ENCODE measurements at regions not wholly inside any gene's neighbourhood (a gene's known extent, or its start where the extent isn't known, plus 50 kb on each side); places are given as distances from the start of the nearest gene placed in this dataset.

GRCh38 chr17:72342627-72343527 is 222.1 kb downstream of the SOX9 start:
- H3K4me3 ChIP-seq (ENCODE audit: low read depth, low read length), result no peak overlapping the region
- no peak for TF ChIP-seq CTCF (IDR thresholded peaks at IDR 0.05; ENCODE audit: low read depth, low read length)
- in situ Hi-C loops (cut with HindIII; ENCODE audit: low sequenced_read_pairs), result no loop called here
- DNase-seq (ENCODE audit: low read depth, low spot score), result peak; percentile 72

GRCh38 chr17:72343911-72344310 is 223.1 kb downstream of the SOX9 start:
- no peak for DNase-seq (ENCODE audit: low read depth, low spot score)
- in situ Hi-C loops (cut with HindIII; ENCODE audit: low sequenced_read_pairs), result no loop called here
- H3K4me3 ChIP-seq (ENCODE audit: low read depth, low read length), result no peak overlapping the region
- TF ChIP-seq CTCF (IDR thresholded peaks at IDR 0.05; ENCODE audit: low read depth, low read length), result no peak

GRCh38 chr17:72344613-72345012 is 223.8 kb downstream of the SOX9 start:
- H3K4me3 ChIP-seq (ENCODE audit: low read depth, low read length), result no peak overlapping the region
- no peak for TF ChIP-seq CTCF (IDR thresholded peaks at IDR 0.05; ENCODE audit: low read depth, low read length)
- in situ Hi-C loops (cut with HindIII; ENCODE audit: low sequenced_read_pairs), result no loop called here
- DNase-seq (ENCODE audit: low read depth, low spot score), result no peak

- in situ Hi-C loops (cut with HindIII; ENCODE audit: low sequenced_read_pairs), result no loop called here
- H3K4me3 ChIP-seq (ENCODE audit: low read depth, low read length), result no peak overlapping the region
- no peak for TF ChIP-seq CTCF (IDR thresholded peaks at IDR 0.05; ENCODE audit: low read depth, low read length)
- no peak for DNase-seq (ENCODE audit: low read depth, low spot score)
Measured at GRCh38 chr17:72345088-72345487, 224.3 kb downstream of the SOX9 start.

- in situ Hi-C loops (cut with HindIII; ENCODE audit: low sequenced_read_pairs), result no loop called here
- DNase-seq (ENCODE audit: low read depth, low spot score), result no peak
- peak; percentile 12 for TF ChIP-seq CTCF (IDR thresholded peaks at IDR 0.05; ENCODE audit: low read depth, low read length)
- no peak overlapping the region for H3K4me3 ChIP-seq (ENCODE audit: low read depth, low read length)
Measured at GRCh38 chr17:72345536-72345935, 224.7 kb downstream of the SOX9 start.

GRCh38 chr17:72346306-72346705 is 225.5 kb downstream of the SOX9 start:
- in situ Hi-C loops (cut with HindIII; ENCODE audit: low sequenced_read_pairs), result no loop called here
- TF ChIP-seq CTCF (IDR thresholded peaks at IDR 0.05; ENCODE audit: low read depth, low read length), result no peak
- DNase-seq (ENCODE audit: low read depth, low spot score), result no peak
- no peak overlapping the region for H3K4me3 ChIP-seq (ENCODE audit: low read depth, low read length)
